HCT116 (cell line): ENCODE measurements at regions not wholly inside any gene's neighbourhood (a gene's known extent, or its start where the extent isn't known, plus 50 kb on each side); places are given as distances from the start of the nearest gene placed in this dataset.

Source experiments
- ATAC-seq: fragments of 200-7000 bp; cut with Tn5 transposase; 2 replicates; pipeline ENCODE4 v1.9.1; 2020; ENCODE audit warnings: mild to moderate bottlenecking, moderate library complexity
- BruUV-seq: library from RNA; stranded (reverse); fragments of 400-500 nt; replicated peaks from 2 replicates; lab custom pipeline; 2021; lab: Mats Ljungman, UMichigan
- CTCF ChIA-PET: fragments of 300-600 bp; sonication (Branson Sonifier 250); formaldehyde crosslinking; loops from one replicate; lab custom pipeline; 2021; ENCODE audit warnings: antibody characterized with exemption; lab: Charles Lee
- POLR2A ChIA-PET: fragments of 300-600, 350-600 bp; sonication (Branson Sonifier 250); formaldehyde crosslinking; loops from one replicate; lab custom pipeline; 2021; ENCODE audit warnings: antibody characterized with exemption; lab: Charles Lee
- RAD21 ChIA-PET, 2 experiments: fragments of 300-600 bp; sonication (Branson Sonifier 250); formaldehyde crosslinking; loops; one replicate each; lab custom pipeline; 2023; ENCODE audit warnings: low total read pairs in 2 of 2; ENCODE audit not compliant: uncharacterized antibody in 2 of 2, unreplicated experiment in 2 of 2, low non-redundant PET in 1 of 2; lab: Charles Lee
- DNase-seq: peaks from one replicate; pipeline ENCODE4 v3.0.0-alpha.2; 2010; ENCODE audit warnings: low read depth, low spot score
- H2AFZ ChIP-seq: fragments of 200-600 bp; shearing (Covaris generic), sonication (generic); 2 replicates; pipeline ENCODE4 v1.6.1; 2017; ENCODE audit warnings: low read depth, mixed run types, mixed read lengths, antibody characterized with exemption, low read length; ENCODE audit not compliant: poor library complexity, severe bottlenecking
- H3K27ac ChIP-seq: 2 replicates; pipeline ENCODE4 v1.5.1; 2012; ENCODE audit warnings: low read depth, low read length
- H3K27me3 ChIP-seq: fragments of 200-600 bp; sonication (generic); 2 replicates; pipeline ENCODE4 v1.6.1; 2016; ENCODE audit warnings: mixed run types, low read length, mixed read lengths; ENCODE audit not compliant: insufficient read depth
- H3K36me3 ChIP-seq, 2 experiments: fragments of 200-500 bp in 1 of 2; fragments of 200-600 bp in 1 of 2; sonication (Bioruptor generic) in 1 of 2; sonication (generic) in 1 of 2; 2 replicates each; pipeline versions ENCODE4 v1.5.1 to v1.6.1; 2014 to 2016; ENCODE audit warnings: low read length in 2 of 2, inconsistent platforms in 1 of 2, mixed read lengths in 1 of 2, mixed run types in 1 of 2; ENCODE audit not compliant: insufficient read depth in 2 of 2, control insufficient read depth in 1 of 2
- H3K4me1 ChIP-seq, 2 experiments: fragments of 200-600 bp in 1 of 2; sonication (generic) in 1 of 2; 2 replicates each; pipeline versions ENCODE4 v1.5.1 to v1.6.1; 2012 to 2017; ENCODE audit warnings: low read length in 2 of 2, inconsistent platforms in 1 of 2, mild to moderate bottlenecking in 1 of 2, mixed read lengths in 1 of 2, mixed run types in 1 of 2, moderate library complexity in 1 of 2; ENCODE audit not compliant: insufficient read depth in 2 of 2, control insufficient read depth in 1 of 2
- H3K4me2 ChIP-seq: fragments of 200-600 bp; sonication (generic); 2 replicates; pipeline ENCODE4 v1.6.1; 2017; ENCODE audit warnings: mixed run types, low read length, mixed read lengths
- H3K4me3 ChIP-seq, 2 experiments: fragments of 200-600 bp in 1 of 2; sonication (generic) in 1 of 2; replicated peaks in 1 of 2; 2 replicates each; pipeline ENCODE4 v1.5.1; 2011 to 2016; ENCODE audit warnings: low read length in 2 of 2, control low read depth in 1 of 2, low read depth in 1 of 2, mild to moderate bottlenecking in 1 of 2, mixed read lengths in 1 of 2, mixed run types in 1 of 2
- H3K79me2 ChIP-seq: fragments of 200-600 bp; sonication (generic); 2 replicates; pipeline ENCODE4 v1.6.1; 2017; ENCODE audit warnings: mild to moderate bottlenecking, mixed run types, low read length, moderate library complexity, mixed read lengths; ENCODE audit not compliant: insufficient read depth
- H3K9ac ChIP-seq: fragments of 200-600 bp; sonication (generic); 2 replicates; pipeline ENCODE4 v1.6.1; 2016; ENCODE audit warnings: low read length, mixed read lengths
- H3K9me2 ChIP-seq: fragments of 200-600 bp; sonication (generic), shearing (Covaris generic); 2 replicates; pipeline ENCODE4 v1.6.1; 2017; ENCODE audit warnings: mixed run types, mild to moderate bottlenecking, moderate library complexity; ENCODE audit not compliant: insufficient read depth
- H3K9me3 ChIP-seq, 2 experiments: fragments of 200-500 bp in 1 of 2; fragments of 200-600 bp in 1 of 2; sonication (Bioruptor generic) in 1 of 2; sonication (generic) in 1 of 2; 2 replicates each; pipeline ENCODE4 v1.6.1; 2014 to 2017; ENCODE audit warnings: low read length in 2 of 2, mixed read lengths in 2 of 2, inconsistent platforms in 1 of 2, low read depth in 1 of 2, mild to moderate bottlenecking in 1 of 2, mixed run types in 1 of 2, moderate library complexity in 1 of 2; ENCODE audit not compliant: control insufficient read depth in 1 of 2, insufficient read depth in 1 of 2
- H4K20me1 ChIP-seq: fragments of 200-600 bp; sonication (generic), shearing (Covaris generic); 2 replicates; pipeline ENCODE4 v1.6.1; 2017; ENCODE audit warnings: mixed run types, mild to moderate bottlenecking, moderate library complexity; ENCODE audit not compliant: insufficient read depth
- CEBPB ChIP-seq: IDR thresholded peaks from 2 replicates; pipeline ENCODE4 v1.6.1; 2012; ENCODE audit warnings: low read depth
- ELF1 ChIP-seq: IDR thresholded peaks from 2 replicates; pipeline ENCODE4 v1.6.1; 2012; ENCODE audit warnings: low read depth, borderline replicate concordance
- EZH2 ChIP-seq: fragments of 200-600 bp; sonication (generic); IDR thresholded peaks from 2 replicates; pipeline ENCODE4 v1.6.1; 2017; ENCODE audit warnings: antibody characterized with exemption, mixed run types
- FOSL1 ChIP-seq: IDR thresholded peaks from 2 replicates; pipeline ENCODE4 v1.6.1; 2012; ENCODE audit warnings: low read depth
- JUND ChIP-seq: IDR thresholded peaks from 2 replicates; pipeline ENCODE4 v1.6.1; 2012
- POLR2AphosphoS5 ChIP-seq: IDR thresholded peaks from 2 replicates; pipeline ENCODE4 v1.6.1; 2011; ENCODE audit warnings: mild to moderate bottlenecking, low read depth, low read length, moderate library complexity
- SP1 ChIP-seq: IDR thresholded peaks from 2 replicates; pipeline ENCODE4 v1.6.1; 2012; ENCODE audit warnings: low read depth
- YY1 ChIP-seq: IDR thresholded peaks from 2 replicates; pipeline ENCODE4 v1.6.1; 2011; ENCODE audit warnings: low read length, low read depth, moderate library complexity, mild to moderate bottlenecking; ENCODE audit not compliant: insufficient replicate concordance; ENCODE audit errors: extremely low read depth
- ZFX ChIP-seq: fragments of 450-650 bp; IDR thresholded peaks from 2 replicates; pipeline ENCODE4 v1.6.1; 2017
- intact Hi-C: fragments of 100-400 bp; cut with micrococcal nuclease; formaldehyde crosslinking; loops from 2 replicates; pipeline ENCODE4 v1.10.0; 2022
- TF ChIP-seq, protein P1 (sequence below): IDR thresholded peaks from 2 replicates; pipeline ENCODE4 v1.6.1; 2011; ENCODE audit warnings: mild to moderate bottlenecking, low read length, moderate library complexity; ENCODE audit not compliant: insufficient replicate concordance; ENCODE audit errors: extremely low read depth
- TF ChIP-seq, protein P2 (sequence below): IDR thresholded peaks from 2 replicates; pipeline ENCODE4 v1.6.1; 2012; ENCODE audit warnings: low read depth

DNA sequence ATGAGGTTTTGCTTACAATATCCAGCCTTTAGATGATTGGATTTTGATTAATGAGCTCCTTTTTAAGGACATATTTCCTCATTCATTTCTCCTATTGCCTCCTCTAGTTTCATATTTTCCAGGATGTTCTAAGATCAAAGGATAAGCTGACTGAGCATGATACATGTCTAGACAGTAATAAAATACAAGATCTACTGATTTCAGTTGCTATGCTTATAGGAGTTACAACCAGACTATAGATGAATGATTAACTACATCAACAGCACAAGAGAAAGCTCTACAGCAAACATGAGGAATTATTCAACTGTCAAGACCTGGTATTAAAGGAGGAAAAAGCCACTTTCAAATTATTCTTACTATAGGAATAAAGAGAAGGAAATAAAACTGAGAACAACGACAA lies 85.0 kb upstream of the LINC00305 start:
- no peaks in the 10 kb centered on the region for H3K4me1 ChIP-seq
- peaks cover 0 to 15% of the 10 kb centered on the region in 2 experiments; a peak in 3 of 4 replicates for H3K9me3 ChIP-seq
- H3K4me2 ChIP-seq = no peak overlapping the region
- CTCF ChIA-PET = no interaction called here
- no peaks in the 10 kb centered on the region for H3K9me2 ChIP-seq
- no TSS peak for BruUV-seq
- no peaks in the 10 kb centered on the region for H4K20me1 ChIP-seq
- H3K4me3 ChIP-seq = no peak overlapping the region
- H2AFZ ChIP-seq = no peak overlapping the region
- no peaks in the 10 kb centered on the region for H3K27me3 ChIP-seq
- no peak overlapping the region for H3K9ac ChIP-seq
- no peak for ATAC-seq
- H3K27ac ChIP-seq = no peak overlapping the region
- DNase-seq = no peak
- intact Hi-C loops = no loop called here
- no peaks in the 10 kb centered on the region for H3K79me2 ChIP-seq
- RAD21 ChIA-PET = no interaction called here
- POLR2A ChIA-PET = no interaction called here
- H3K36me3 ChIP-seq = no peaks in the 10 kb centered on the region
- TF ChIP-seq EZH2 = no peak
- TF ChIP-seq CEBPB = no peak
- TF ChIP-seq, protein P1, sequence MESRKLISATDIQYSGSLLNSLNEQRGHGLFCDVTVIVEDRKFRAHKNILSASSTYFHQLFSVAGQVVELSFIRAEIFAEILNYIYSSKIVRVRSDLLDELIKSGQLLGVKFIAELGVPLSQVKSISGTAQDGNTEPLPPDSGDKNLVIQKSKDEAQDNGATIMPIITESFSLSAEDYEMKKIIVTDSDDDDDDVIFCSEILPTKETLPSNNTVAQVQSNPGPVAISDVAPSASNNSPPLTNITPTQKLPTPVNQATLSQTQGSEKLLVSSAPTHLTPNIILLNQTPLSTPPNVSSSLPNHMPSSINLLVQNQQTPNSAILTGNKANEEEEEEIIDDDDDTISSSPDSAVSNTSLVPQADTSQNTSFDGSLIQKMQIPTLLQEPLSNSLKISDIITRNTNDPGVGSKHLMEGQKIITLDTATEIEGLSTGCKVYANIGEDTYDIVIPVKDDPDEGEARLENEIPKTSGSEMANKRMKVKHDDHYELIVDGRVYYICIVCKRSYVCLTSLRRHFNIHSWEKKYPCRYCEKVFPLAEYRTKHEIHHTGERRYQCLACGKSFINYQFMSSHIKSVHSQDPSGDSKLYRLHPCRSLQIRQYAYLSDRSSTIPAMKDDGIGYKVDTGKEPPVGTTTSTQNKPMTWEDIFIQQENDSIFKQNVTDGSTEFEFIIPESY = no peak
- no peak for TF ChIP-seq POLR2AphosphoS5
- TF ChIP-seq YY1 = no peak

DNA sequence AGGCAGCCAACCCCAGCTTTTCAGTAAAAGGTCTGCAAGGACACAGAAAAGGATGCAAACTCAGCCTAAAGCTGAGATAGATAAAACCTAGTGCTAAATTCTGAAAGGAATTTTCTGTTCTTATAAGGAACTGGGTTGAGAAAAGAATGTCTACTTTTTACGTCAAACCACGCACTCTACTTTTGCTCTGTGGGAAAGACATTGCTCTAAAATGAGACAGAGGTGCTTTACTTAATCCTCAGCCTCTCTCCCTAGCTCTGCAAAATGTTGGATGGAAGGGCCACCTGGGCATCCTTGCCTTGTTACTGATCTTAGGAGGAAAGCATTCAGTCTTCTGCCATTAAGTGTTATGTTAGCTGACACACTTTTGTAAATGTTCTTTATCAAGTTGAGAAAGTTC lies 72.1 kb upstream of the LINC00305 start:
- H3K4me3 ChIP-seq = no peak overlapping the region
- no peak overlapping the region for H2AFZ ChIP-seq
- CTCF ChIA-PET = no interaction called here
- no peaks in the 10 kb centered on the region for H3K9me2 ChIP-seq
- H3K36me3 ChIP-seq = no peaks in the 10 kb centered on the region
- POLR2A ChIA-PET = no interaction called here
- H4K20me1 ChIP-seq = no peaks in the 10 kb centered on the region
- no TSS peak for BruUV-seq
- RAD21 ChIA-PET = no interaction called here
- TF ChIP-seq, protein P2, sequence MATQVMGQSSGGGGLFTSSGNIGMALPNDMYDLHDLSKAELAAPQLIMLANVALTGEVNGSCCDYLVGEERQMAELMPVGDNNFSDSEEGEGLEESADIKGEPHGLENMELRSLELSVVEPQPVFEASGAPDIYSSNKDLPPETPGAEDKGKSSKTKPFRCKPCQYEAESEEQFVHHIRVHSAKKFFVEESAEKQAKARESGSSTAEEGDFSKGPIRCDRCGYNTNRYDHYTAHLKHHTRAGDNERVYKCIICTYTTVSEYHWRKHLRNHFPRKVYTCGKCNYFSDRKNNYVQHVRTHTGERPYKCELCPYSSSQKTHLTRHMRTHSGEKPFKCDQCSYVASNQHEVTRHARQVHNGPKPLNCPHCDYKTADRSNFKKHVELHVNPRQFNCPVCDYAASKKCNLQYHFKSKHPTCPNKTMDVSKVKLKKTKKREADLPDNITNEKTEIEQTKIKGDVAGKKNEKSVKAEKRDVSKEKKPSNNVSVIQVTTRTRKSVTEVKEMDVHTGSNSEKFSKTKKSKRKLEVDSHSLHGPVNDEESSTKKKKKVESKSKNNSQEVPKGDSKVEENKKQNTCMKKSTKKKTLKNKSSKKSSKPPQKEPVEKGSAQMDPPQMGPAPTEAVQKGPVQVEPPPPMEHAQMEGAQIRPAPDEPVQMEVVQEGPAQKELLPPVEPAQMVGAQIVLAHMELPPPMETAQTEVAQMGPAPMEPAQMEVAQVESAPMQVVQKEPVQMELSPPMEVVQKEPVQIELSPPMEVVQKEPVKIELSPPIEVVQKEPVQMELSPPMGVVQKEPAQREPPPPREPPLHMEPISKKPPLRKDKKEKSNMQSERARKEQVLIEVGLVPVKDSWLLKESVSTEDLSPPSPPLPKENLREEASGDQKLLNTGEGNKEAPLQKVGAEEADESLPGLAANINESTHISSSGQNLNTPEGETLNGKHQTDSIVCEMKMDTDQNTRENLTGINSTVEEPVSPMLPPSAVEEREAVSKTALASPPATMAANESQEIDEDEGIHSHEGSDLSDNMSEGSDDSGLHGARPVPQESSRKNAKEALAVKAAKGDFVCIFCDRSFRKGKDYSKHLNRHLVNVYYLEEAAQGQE = no peak
- TF ChIP-seq SP1 (no peak), ELF1 (no peak), FOSL1 (no peak), ZFX (no peak), JUND (no peak)
- H3K9me3 ChIP-seq = peaks cover 5 to 11% of the 10 kb centered on the region in 2 experiments; a peak in 2 of 4 replicates
- H3K79me2 ChIP-seq = no peaks in the 10 kb centered on the region
- no peaks in the 10 kb centered on the region for H3K27me3 ChIP-seq
- no peak overlapping the region for H3K4me2 ChIP-seq
- H3K27ac ChIP-seq = no peak overlapping the region
- H3K9ac ChIP-seq = no peak overlapping the region
- no peak for ATAC-seq
- DNase-seq = no peak
- intact Hi-C loops = no loop called here
- no peaks in the 10 kb centered on the region for H3K4me1 ChIP-seq
